ENCODE measurements at regions not wholly inside any gene's neighbourhood (a gene's known extent, or its start where the extent isn't known, plus 50 kb on each side); places are given as distances from the start of the nearest gene placed in this dataset.

- TF ChIP-seq GABPA (IDR thresholded peaks at IDR 0.05; ENCODE audit: low read depth): 0 out of 2 replicates have a peak, but pooled peaks have one; percentile 37
- TF ChIP-seq FOXJ3 (CRISPR knock-in tag; IDR thresholded peaks at IDR 0.05): no peak
- TF ChIP-seq ELF1 (IDR thresholded peaks at IDR 0.05): peak; percentile 48; the same call in 1 of the 2 replicates
- no peak for TF ChIP-seq USF2 (IDR thresholded peaks at IDR 0.05; ENCODE audit: borderline replicate concordance, low read depth, low read length)
- no peak for TF ChIP-seq EZH2phosphoT487 (IDR thresholded peaks at IDR 0.05; ENCODE audit: borderline replicate concordance, low read depth)
- peak; percentile 90 for TF ChIP-seq MEF2A (IDR thresholded peaks at IDR 0.05; ENCODE audit: borderline replicate concordance, low read depth)
- no peak for TF ChIP-seq RFX5 (IDR thresholded peaks at IDR 0.05; ENCODE audit: low read length)
- 0 out of 2 replicates have a peak, but pooled peaks have one; percentile 56 for TF ChIP-seq SIN3A (IDR thresholded peaks at IDR 0.05; ENCODE audit: borderline replicate concordance, low read depth, low read length)
- TF ChIP-seq SMC3 (IDR thresholded peaks at IDR 0.05; ENCODE audit: low read depth, low read length): no peak
- TF ChIP-seq REST (IDR thresholded peaks at IDR 0.05; ENCODE audit: low read depth, low read length): peak; percentile 68; the same call in 1 of the 2 replicates
- peak; percentile 81 for TF ChIP-seq MAX (IDR thresholded peaks at IDR 0.05; ENCODE audit: low read depth)
- peak; percentile 91 for TF ChIP-seq ZBTB33 (IDR thresholded peaks at IDR 0.05; ENCODE audit: borderline replicate concordance, low read depth)
- TF ChIP-seq RXRA (IDR thresholded peaks at IDR 0.05; ENCODE audit: borderline replicate concordance, low read depth): peak; percentile 92
- peak; percentile 97 for TF ChIP-seq TEAD4 (IDR thresholded peaks at IDR 0.05; ENCODE audit: borderline replicate concordance, insufficient read depth)
- peak; percentile 100 for TF ChIP-seq JUND (IDR thresholded peaks at IDR 0.05)
- TF ChIP-seq MXI1 (IDR thresholded peaks at IDR 0.05; ENCODE audit: low read depth, low read length): no peak
- TF ChIP-seq IRF3 (IDR thresholded peaks at IDR 0.05; ENCODE audit: low read depth, low read length): no peak
- no peak for TF ChIP-seq CHD2 (IDR thresholded peaks at IDR 0.05; ENCODE audit: low read length, partially characterized antibody)
- TF ChIP-seq RAD21 (IDR thresholded peaks at IDR 0.05; ENCODE audit: low read length): no peak
- peak; percentile 47; the same call in 1 of the 2 replicates for TF ChIP-seq YY1 (IDR thresholded peaks at IDR 0.05; ENCODE audit: low read depth)
- peak; percentile 84; the same call in 1 of the 2 replicates for TF ChIP-seq POLR2AphosphoS5 (IDR thresholded peaks at IDR 0.05; ENCODE audit: low read depth, low read length)
- TF ChIP-seq EP300 (IDR thresholded peaks at IDR 0.05; ENCODE audit: borderline replicate concordance in 1 of 2, low read depth in 1 of 2, low read length in 1 of 2): peak; percentile 76 to 100
- no peak for TF ChIP-seq GATA2 (CRISPR knock-in tag; IDR thresholded peaks at IDR 0.05)
Observed at GRCh38 chr12:65656891-65657351, 167.4 kb upstream of the HMGA2 start (continued).

All from SK-N-SH (cell line).